ENCODE measurements at regions not wholly inside any gene's neighbourhood (a gene's known extent, or its start where the extent isn't known, plus 50 kb on each side); places are given as distances from the start of the nearest gene placed in this dataset.
"Not testable (repeated sequence)": the region's sequence is repeated elsewhere in the genome, so short reads cannot be mapped to it uniquely, and the experiment has no call there.

DNA sequence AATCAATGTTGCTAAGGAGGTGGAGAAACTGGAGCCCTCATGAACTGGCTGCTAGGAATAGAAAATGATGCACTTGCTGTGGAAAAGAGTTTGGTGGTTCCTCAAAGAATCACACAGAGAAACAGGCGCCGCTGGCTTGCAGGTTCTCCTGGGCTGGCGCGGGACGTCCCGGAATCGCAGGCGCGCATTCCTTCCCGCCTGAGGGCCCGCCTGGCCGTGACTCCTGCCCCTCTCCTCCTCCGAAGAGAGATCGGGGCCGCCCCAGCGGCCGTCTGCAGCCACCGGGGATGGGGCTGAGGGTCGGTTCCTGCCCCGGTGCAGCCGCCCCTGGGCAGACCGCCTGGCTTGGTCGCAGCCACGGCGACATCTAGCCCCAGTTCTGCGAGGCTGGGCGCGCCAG lies 284.4 kb downstream of the CWH43 start:
- H3K27me3 Mint-ChIP-seq; ATAC-seq (ENCODE audit: low read depth in 2 of 2); DNase-seq; H3K9me3 Mint-ChIP-seq; H3K4me1 Mint-ChIP-seq; H3K36me3 Mint-ChIP-seq; H3K4me3 Mint-ChIP-seq; H3K27ac Mint-ChIP-seq: not testable (repeated sequence)

DNA sequence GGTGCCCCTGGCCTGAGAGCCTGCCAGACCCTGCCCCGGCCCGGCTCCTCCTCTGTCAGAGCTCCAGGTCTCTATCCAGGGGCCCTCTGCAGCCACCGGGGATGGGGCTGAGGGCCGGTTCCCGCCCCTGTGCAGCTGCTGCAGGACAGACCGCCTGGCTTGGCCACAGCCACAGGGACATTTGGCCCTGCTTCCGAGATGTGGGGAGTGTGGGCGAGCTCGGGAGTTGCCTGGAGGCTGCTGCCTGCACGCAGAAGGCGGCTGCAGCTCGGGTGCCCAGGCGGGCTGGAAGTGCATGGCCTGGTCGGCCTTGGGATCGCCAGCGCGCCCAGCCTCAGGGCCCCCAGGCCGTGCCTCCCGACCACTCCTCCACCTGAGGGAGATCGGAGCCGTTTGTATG lies 284.8 kb downstream of the CWH43 start:
- ATAC-seq (ENCODE audit: low read depth in 2 of 2); H3K27me3 Mint-ChIP-seq; H3K4me3 Mint-ChIP-seq; H3K36me3 Mint-ChIP-seq; DNase-seq; H3K4me1 Mint-ChIP-seq; H3K27ac Mint-ChIP-seq; H3K9me3 Mint-ChIP-seq: not testable (repeated sequence)

DNA sequence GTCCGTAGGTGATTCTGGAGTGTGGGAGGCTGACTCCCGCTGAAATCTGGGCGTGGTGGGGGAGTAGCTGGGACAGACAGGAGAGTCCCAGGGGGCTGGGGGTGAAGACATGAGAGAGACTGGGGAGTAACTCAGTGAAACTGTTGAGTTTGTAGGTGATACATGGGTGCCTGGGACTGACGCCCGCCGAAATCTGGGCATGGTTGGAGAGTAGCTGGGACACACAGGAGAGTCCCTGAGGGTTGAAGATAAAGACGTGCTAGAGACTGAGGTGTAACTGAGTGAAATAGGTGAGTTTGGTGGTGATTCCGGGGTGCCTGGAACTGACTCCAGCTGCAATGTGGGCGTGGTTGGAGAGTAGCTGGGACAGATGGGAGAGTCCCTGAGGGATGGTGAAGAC lies 299.8 kb downstream of the CWH43 start:
- not testable (repeated sequence) for H3K27me3 Mint-ChIP-seq; ATAC-seq (ENCODE audit: low read depth in 2 of 2); H3K27ac Mint-ChIP-seq; H3K36me3 Mint-ChIP-seq; H3K4me3 Mint-ChIP-seq; DNase-seq; H3K4me1 Mint-ChIP-seq
- H3K9me3 Mint-ChIP-seq = peaks cover 0 to 24% (median 6%) of the 10 kb centered on the region in 7 donors

DNA sequence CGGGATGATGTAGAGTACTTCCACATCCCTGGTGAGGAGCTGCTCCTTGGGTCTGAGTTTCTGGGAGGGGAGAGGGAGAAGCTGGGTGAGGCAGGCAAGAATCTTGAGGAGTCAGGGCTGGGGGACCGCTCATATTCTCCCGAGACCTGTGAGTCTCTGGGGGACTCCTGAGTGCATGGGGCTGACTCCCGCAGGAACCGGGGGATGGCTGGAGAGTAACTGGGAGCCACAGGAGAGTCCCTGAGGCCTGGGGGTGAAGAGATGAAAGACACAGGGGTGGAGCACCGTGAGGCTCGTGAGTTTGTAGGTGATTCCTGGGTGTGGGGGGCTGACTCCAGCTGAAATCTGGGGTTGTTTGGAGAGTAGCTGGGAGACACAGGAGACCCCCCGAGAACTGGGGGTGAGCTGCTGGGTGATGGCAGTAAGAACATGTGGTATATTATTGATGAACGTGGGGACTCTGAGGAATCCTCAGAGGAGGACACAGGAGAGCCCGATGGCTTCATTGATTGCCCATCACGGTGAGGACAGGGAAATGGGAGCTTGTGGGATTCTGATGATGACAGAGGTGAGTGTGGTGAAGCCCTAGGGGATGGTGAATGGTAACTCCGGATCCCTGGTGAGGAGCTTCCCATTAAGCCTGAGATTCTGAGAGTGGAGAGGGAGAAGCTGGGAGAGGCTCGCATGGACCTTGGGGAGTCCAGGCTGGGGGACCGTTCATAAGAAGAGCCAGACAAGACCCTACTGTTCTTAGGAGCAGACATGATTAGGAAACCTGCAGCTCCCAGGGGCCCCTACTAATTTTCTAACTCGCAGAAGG lies 301.1 kb downstream of the CWH43 start:
- H3K9me3 Mint-ChIP-seq = peaks cover 0 to 24% (median 6%) of the 10 kb centered on the region in 7 donors
- H3K4me3 Mint-ChIP-seq; ATAC-seq (ENCODE audit: low read depth in 2 of 2); H3K36me3 Mint-ChIP-seq; H3K27me3 Mint-ChIP-seq; H3K27ac Mint-ChIP-seq; DNase-seq; H3K4me1 Mint-ChIP-seq: not testable (repeated sequence)

GRCh38 chr4:49287893-49288292 lies 301.8 kb downstream of the CWH43 start:
- H3K4me3 Mint-ChIP-seq = peak overlapping the region in 1 of 8 donors; percentile 10
- H3K27ac Mint-ChIP-seq = peak overlapping the region in 1 of 6 donors; percentile 12
- H3K27me3 Mint-ChIP-seq; H3K36me3 Mint-ChIP-seq; H3K4me1 Mint-ChIP-seq; DNase-seq; ATAC-seq (ENCODE audit: low read depth in 2 of 2): not testable (repeated sequence)
- peaks cover 0 to 24% (median 6%) of the 10 kb centered on the region in 7 donors for H3K9me3 Mint-ChIP-seq

GRCh38 chr4:49288796-49289195 lies 302.7 kb downstream of the CWH43 start:
- not testable (repeated sequence) for ATAC-seq (ENCODE audit: low read depth in 2 of 2); H3K27ac Mint-ChIP-seq; DNase-seq

GRCh38 chr4:49314815-49315214 lies 328.7 kb downstream of the CWH43 start:
- Mint-ChIP-seq H3K9me3 (peaks cover 10 to 24% (median 13%) of the 10 kb centered on the region in 7 donors), H3K36me3 (peaks cover 0 to 17% of the 10 kb centered on the region in 2 donors)
- not testable (repeated sequence) for H3K4me3 Mint-ChIP-seq; H3K4me1 Mint-ChIP-seq; ATAC-seq (ENCODE audit: low read depth in 2 of 2); H3K27ac Mint-ChIP-seq; DNase-seq; H3K27me3 Mint-ChIP-seq

More at GRCh38 chr4:49288796-49289195, 302.7 kb downstream of the CWH43 start:
- not testable (repeated sequence) for H3K4me1 Mint-ChIP-seq, H3K36me3 Mint-ChIP-seq, H3K27me3 Mint-ChIP-seq, H3K4me3 Mint-ChIP-seq
- H3K9me3 Mint-ChIP-seq = peaks cover 0 to 24% (median 6%) of the 10 kb centered on the region in 7 donors

- Mint-ChIP-seq H3K9me3 (peaks cover 9 to 29% (median 19%) of the 10 kb centered on the region in 7 donors), H3K36me3 (peaks cover 0 to 30% of the 10 kb centered on the region in 2 donors)
- not testable (repeated sequence) for H3K27ac Mint-ChIP-seq; H3K4me1 Mint-ChIP-seq; ATAC-seq (ENCODE audit: low read depth in 2 of 2); DNase-seq; H3K4me3 Mint-ChIP-seq; H3K27me3 Mint-ChIP-seq
Measured at GRCh38 chr4:49320725-49321410, 334.8 kb downstream of the CWH43 start.

- ATAC-seq (ENCODE audit: low read depth in 2 of 2); H3K4me3 Mint-ChIP-seq; DNase-seq; H3K27ac Mint-ChIP-seq; H3K27me3 Mint-ChIP-seq; H3K4me1 Mint-ChIP-seq: not testable (repeated sequence)
- Mint-ChIP-seq H3K9me3 (peaks cover 9 to 24% (median 18%) of the 10 kb centered on the region in 7 donors), H3K36me3 (peaks cover 0 to 23% of the 10 kb centered on the region in 2 donors)
Measured at GRCh38 chr4:49321511-49322300, 335.6 kb downstream of the CWH43 start.

DNA sequence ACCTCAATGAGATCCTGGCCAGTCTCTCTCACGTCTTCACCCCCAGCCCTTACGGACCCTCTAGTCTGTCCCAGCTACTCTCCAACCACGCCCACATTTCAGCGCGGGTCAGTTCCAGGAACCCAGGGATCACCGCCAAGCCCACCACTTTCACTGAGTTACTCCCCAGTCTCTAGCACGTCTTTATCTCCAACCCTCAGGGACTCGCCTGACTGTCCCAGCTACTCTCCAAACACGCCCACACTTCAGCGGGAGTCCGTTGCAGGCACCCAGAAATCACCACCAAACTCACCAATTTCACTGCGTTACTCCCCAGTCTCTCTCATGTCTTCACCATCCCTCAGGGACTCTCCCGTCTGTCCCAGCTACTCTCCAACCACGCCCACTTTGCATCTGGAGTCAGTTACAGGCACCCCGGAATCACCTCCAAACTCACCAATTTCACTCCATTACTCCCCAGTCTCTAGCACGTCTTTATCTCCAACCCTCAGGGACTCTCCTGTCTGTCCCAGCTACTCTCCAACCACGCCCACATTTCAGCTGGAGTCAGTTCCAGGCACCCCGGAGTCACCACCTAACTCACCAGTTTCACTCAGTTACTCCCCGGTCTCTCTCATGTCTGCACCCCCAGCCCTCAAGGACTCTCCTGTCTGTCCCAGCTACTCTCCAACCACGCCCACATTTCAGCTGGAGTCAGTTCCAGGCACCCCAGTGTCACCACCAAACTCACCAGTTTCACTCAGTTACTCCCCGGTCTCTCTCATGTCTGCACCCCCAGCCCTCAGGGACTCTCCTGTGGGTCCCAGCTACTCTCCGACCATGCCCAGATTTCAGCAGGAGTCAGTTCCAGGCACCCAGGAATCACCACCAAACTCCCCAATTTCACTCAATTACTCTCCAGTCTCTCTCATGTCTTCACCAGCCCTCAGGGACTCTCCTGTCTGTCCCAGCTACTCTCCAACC lies 336.8 kb downstream of the CWH43 start:
- not testable (repeated sequence) for H3K4me1 Mint-ChIP-seq; H3K4me3 Mint-ChIP-seq; H3K27me3 Mint-ChIP-seq; DNase-seq; H3K27ac Mint-ChIP-seq; ATAC-seq (ENCODE audit: low read depth in 2 of 2)
- Mint-ChIP-seq H3K9me3 (peaks cover 9 to 24% (median 18%) of the 10 kb centered on the region in 7 donors), H3K36me3 (peaks cover 0 to 22% of the 10 kb centered on the region in 2 donors)

DNA sequence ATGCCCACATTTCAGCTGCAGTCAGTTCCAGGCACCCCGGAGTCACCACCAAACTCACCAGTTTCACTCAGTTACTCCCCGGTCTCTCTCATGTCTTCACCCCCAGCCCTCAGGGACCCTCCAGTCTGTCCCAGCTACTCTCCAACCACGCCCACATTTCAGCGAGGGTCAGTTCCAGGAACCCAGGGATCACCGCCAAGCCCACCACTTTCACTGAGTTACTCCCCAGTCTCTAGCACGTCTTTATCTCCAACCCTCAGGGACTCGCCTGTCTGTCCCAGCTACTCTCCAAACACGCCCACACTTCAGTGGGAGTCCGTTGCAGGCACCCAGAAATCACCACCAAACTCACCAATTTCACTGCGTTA lies 337.5 kb downstream of the CWH43 start:
- not testable (repeated sequence) for H3K4me3 Mint-ChIP-seq; H3K27me3 Mint-ChIP-seq; DNase-seq; H3K4me1 Mint-ChIP-seq; ATAC-seq (ENCODE audit: low read depth in 2 of 2); H3K27ac Mint-ChIP-seq
- peaks cover 0 to 22% of the 10 kb centered on the region in 2 donors for H3K36me3 Mint-ChIP-seq
- H3K9me3 Mint-ChIP-seq = peaks cover 9 to 24% (median 18%) of the 10 kb centered on the region in 7 donors
